ENCODE measurements at regions not wholly inside any gene's neighbourhood (a gene's known extent, or its start where the extent isn't known, plus 50 kb on each side); places are given as distances from the start of the nearest gene placed in this dataset.

- DNase-seq, result no peak
These were observed 95.5 kb upstream of the ST6GAL2 start for GRCh38 chr2:106981491-106981890.

GRCh38 chr2:106982350-106982749, 96.4 kb upstream of the ST6GAL2 start:
- DNase-seq, result no peak

GRCh38 chr2:106983305-106983704, 97.3 kb upstream of the ST6GAL2 start:
- DNase-seq, result no peak

- DNase-seq, result no peak
These were observed 102.4 kb upstream of the ST6GAL2 start for GRCh38 chr2:106988361-106988760.

- DNase-seq, result no peak
These were observed 104.3 kb upstream of the ST6GAL2 start for GRCh38 chr2:106990297-106990696.

- no peak for DNase-seq
These were observed 105.9 kb upstream of the ST6GAL2 start for GRCh38 chr2:106991866-106992265.

- no peak for DNase-seq
These were observed 109.6 kb upstream of the ST6GAL2 start for GRCh38 chr2:106995556-106995955.

GRCh38 chr2:106996171-106996769, 110.3 kb upstream of the ST6GAL2 start:
- no peak for DNase-seq

- DNase-seq, result no peak
These were observed 111.2 kb upstream of the ST6GAL2 start for GRCh38 chr2:106997204-106997603.

- no peak for DNase-seq
These were observed 115.1 kb upstream of the ST6GAL2 start for GRCh38 chr2:107001062-107001461.

GRCh38 chr2:107001551-107001950, 115.6 kb upstream of the ST6GAL2 start:
- DNase-seq, result no peak

GRCh38 chr2:107001964-107002696, 116.2 kb upstream of the ST6GAL2 start:
- DNase-seq, result no peak

GRCh38 chr2:107002735-107003134, 116.8 kb upstream of the ST6GAL2 start:
- no peak for DNase-seq

- DNase-seq, result no peak
These were observed 119.9 kb upstream of the ST6GAL2 start for GRCh38 chr2:107005853-107006252.

GRCh38 chr2:107006836-107007235, 120.9 kb upstream of the ST6GAL2 start:
- DNase-seq, result no peak

- no peak for DNase-seq
These were observed 122.0 kb upstream of the ST6GAL2 start for GRCh38 chr2:107007927-107008326.

- no peak for DNase-seq
These were observed 122.9 kb upstream of the ST6GAL2 start for GRCh38 chr2:107008843-107009242.

- no peak for DNase-seq
These were observed 123.3 kb upstream of the ST6GAL2 start for GRCh38 chr2:107009275-107009674.

- no peak for DNase-seq
These were observed 126.8 kb upstream of the ST6GAL2 start for GRCh38 chr2:107012714-107013306.

- DNase-seq, result no peak
These were observed 127.9 kb upstream of the ST6GAL2 start for GRCh38 chr2:107013884-107014283.

- no peak for DNase-seq
These were observed 132.4 kb upstream of the ST6GAL2 start for GRCh38 chr2:107018366-107018765.

GRCh38 chr2:107020392-107020791, 134.4 kb upstream of the ST6GAL2 start:
- no peak for DNase-seq

- DNase-seq, result no peak
These were observed 138.3 kb upstream of the ST6GAL2 start for GRCh38 chr2:107024269-107024668.

- DNase-seq, result no peak
These were observed 139.4 kb upstream of the ST6GAL2 start for GRCh38 chr2:107025291-107025857.
